HUES6 (cell line): ENCODE measurements at regions not wholly inside any gene's neighbourhood (a gene's known extent, or its start where the extent isn't known, plus 50 kb on each side); places are given as distances from the start of the nearest gene placed in this dataset.

Source experiments
- H3K27ac ChIP-seq: 2 replicates; pipeline ENCODE4 v1.7.0; 2013; ENCODE audit warnings: low read depth, mild to moderate bottlenecking, low read length, inconsistent platforms
- H3K27me3 ChIP-seq: 2 replicates; pipeline ENCODE4 v1.6.1; 2013; ENCODE audit warnings: low read length; ENCODE audit not compliant: control insufficient read depth, insufficient read depth
- H3K36me3 ChIP-seq: 2 replicates; pipeline ENCODE4 v1.6.1; 2013; ENCODE audit warnings: low read length; ENCODE audit not compliant: control insufficient read depth, insufficient read depth
- H3K4me1 ChIP-seq: 2 replicates; pipeline ENCODE4 v1.6.1; 2013; ENCODE audit warnings: low read length; ENCODE audit not compliant: control insufficient read depth, insufficient read depth
- H3K4me3 ChIP-seq: 2 replicates; pipeline ENCODE4 v1.5.1; 2013; ENCODE audit warnings: low read depth, low read length
- H3K9ac ChIP-seq: one replicate; pipeline ENCODE4 v1.6.1; 2013; ENCODE audit warnings: mild to moderate bottlenecking, low read length
- H3K9me3 ChIP-seq: 2 replicates; pipeline ENCODE4 v1.6.1; 2013; ENCODE audit warnings: low read depth, low read length; ENCODE audit not compliant: control insufficient read depth, insufficient read depth

DNA sequence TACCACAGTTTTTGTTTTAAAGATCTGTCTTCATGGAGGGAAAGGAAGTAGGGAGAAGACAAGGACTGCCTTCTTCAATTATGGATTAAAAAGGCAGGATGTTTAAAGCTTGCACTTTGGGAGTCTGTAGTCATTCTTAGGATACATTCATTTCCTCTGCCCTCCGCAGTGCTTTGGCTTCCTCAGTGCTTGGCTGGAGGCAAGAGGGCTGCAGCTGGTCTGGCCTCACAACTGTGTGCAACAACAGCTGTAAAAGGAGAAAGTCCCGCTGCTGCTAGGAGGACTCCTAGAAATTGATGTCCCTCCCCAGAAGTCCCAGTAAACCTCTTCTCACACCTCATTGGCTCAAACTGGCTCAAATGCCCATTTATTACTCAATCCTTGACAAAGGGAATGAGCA lies 54.4 kb upstream of the PPP2R3A start:
- Histone ChIP-seq H3K9me3 (no peaks in the 10 kb centered on the region), H3K9ac (no peak overlapping the region), H3K27ac (no peak overlapping the region), H3K4me3 (no peak overlapping the region), H3K36me3 (no peaks in the 10 kb centered on the region), H3K4me1 (no peaks in the 10 kb centered on the region), H3K27me3 (no peaks in the 10 kb centered on the region)

DNA sequence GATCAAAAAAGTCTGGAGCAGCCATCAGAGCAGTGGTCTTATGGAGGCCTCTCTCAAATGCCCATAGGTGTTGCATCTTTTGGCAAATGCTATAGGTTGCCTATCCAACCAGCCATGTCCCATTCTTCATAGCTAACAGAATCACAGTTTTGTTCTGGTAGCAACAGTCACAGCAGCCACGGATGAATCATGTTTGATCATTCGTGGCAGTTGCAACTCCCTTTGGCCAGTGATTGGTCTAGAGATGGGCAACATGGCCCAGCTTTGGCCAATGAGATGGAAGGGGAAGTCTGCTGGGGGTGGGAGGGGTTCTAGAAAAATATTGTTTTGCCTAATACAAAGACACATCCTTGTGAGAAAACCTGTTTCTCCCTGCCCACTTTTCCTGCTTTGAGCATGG lies 50.3 kb upstream of the PPP2R3A start:
- Histone ChIP-seq H3K4me1 (peaks cover 5% of the 10 kb centered on the region; the same call in 1 of the 2 replicates), H3K27me3 (no peaks in the 10 kb centered on the region), H3K9ac (no peak overlapping the region), H3K9me3 (no peaks in the 10 kb centered on the region), H3K36me3 (no peaks in the 10 kb centered on the region), H3K4me3 (no peak overlapping the region), H3K27ac (no peak overlapping the region)
